ENCODE measurements at regions not wholly inside any gene's neighbourhood (a gene's known extent, or its start where the extent isn't known, plus 50 kb on each side); places are given as distances from the start of the nearest gene placed in this dataset.

DNA sequence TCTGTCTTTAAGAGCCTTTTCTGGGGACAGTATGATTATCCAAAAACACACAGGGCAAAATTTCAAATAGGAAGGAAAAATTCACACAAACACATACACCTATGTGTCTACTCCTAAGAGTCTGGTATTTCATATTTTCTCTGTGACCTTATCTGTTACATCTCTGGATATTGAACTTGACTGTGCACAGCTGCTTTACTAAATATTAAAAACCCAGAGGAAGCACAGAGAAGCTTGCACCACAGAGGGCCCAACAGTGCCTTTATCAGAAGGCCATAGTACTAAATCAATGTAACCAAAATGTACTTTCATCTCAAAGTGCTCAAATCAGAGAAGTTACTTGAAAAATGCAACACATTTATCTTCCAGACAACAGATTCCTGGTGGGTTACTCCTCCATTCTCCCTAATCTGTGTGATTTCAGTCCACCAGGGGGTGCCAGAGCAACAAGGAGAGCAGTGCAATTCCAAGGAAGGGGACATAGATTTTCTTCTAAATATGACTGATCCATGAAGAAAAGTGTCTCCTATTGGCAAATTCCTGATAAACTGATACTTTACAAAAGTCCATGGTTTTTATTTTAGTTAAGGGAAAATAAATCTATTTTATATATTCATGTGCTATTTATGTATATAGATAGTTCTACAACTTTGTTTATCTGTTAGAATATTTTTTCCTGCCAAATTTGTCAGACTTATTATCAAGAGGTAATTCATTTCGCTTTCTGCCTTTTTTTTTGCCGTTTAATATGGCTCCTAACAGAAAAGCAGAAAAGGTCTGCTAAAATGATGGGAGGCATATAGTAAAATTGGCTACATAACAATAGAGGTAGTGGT, 617.6 kb downstream of the LRFN5 start:
- DNase-seq (ENCODE audit: low spot score): peak; percentile 3

- no peak for DNase-seq (ENCODE audit: low spot score)
Measured at GRCh38 chr14:42222924-42223471, 616.3 kb downstream of the LRFN5 start.

DNA sequence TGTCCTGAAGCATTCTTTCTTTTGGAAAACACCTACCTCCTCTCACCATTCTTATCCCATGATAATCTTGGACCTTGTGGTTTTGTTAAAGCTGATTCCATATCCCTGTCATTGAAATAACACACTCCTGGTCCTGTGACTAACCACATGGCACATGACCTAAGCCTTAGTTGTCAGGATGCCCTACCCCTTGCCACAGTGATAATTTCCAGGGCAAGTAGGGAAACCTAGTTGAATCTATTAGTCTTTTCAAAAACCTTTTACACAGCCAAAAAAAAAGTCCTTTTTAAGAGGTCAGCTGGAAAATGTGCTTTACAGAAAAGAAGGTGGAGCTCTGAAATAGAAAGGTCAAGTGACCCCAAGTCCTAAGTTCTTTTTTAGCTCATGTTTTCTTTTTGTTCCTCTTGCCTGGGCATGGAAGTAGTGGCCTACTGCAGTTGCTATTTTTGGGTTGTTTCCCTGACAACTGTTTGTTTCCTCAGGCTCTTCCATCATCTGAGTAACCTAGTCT, 608.4 kb downstream of the LRFN5 start:
- no peak for DNase-seq (ENCODE audit: low spot score)

- no peak for DNase-seq (ENCODE audit: low spot score)
Measured at GRCh38 chr14:42200957-42201356, 594.3 kb downstream of the LRFN5 start.

- DNase-seq (ENCODE audit: low spot score): no peak
Measured at GRCh38 chr14:42198010-42198409, 591.3 kb downstream of the LRFN5 start.

- DNase-seq (ENCODE audit: low spot score): no peak
Measured at GRCh38 chr14:42192738-42193653, 586.3 kb downstream of the LRFN5 start.

DNA sequence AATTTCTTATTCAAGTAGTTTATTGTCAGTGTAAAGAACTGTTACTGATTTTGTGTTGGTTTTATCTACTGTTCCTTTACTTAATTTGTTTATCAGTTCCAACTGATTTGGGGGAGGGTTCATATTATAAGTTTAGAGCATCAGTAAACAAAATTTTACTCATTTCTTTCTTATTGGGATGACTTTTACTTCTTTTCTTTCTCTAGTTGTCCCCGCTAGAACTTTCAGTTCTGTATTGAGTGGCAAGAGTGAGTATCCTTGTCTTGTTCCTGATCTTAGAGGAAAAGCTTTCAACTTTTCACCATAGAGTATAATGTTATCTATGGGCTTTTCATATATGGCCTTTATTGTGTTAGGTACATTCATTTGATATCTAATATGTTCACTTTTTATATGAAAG, 584.1 kb downstream of the LRFN5 start:
- no peak for DNase-seq (ENCODE audit: low spot score)

- no peak for DNase-seq (ENCODE audit: low spot score)
Measured at GRCh38 chr14:42187846-42188245, 581.2 kb downstream of the LRFN5 start.

- DNase-seq (ENCODE audit: low spot score): no peak
Measured at GRCh38 chr14:42185718-42186117, 579.0 kb downstream of the LRFN5 start.

- no peak for DNase-seq (ENCODE audit: low spot score)
Measured at GRCh38 chr14:42174357-42174756, 567.7 kb downstream of the LRFN5 start.

GRCh38 chr14:42173206-42173605, 566.5 kb downstream of the LRFN5 start:
- no peak for DNase-seq (ENCODE audit: low spot score)

DNA sequence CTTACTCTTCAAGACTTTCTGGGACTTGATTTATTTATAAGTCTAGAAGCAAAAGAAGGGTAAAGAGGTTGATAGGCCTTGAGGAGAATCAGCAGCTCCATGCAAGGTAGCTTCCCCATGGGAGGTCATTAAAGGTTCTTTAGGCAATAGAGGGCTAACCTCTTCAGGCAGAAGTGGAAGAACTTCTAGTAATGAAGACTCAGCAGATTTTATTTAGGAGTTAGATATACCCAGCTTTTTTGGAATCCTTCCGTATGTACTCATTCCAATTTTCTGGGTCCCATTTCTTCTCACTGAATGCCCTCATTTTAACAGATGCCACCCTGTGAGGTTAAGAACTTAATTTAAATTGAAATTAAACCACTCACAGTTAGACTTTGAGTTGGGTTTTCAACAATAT, 565.6 kb downstream of the LRFN5 start:
- no peak for DNase-seq (ENCODE audit: low spot score)

DNA sequence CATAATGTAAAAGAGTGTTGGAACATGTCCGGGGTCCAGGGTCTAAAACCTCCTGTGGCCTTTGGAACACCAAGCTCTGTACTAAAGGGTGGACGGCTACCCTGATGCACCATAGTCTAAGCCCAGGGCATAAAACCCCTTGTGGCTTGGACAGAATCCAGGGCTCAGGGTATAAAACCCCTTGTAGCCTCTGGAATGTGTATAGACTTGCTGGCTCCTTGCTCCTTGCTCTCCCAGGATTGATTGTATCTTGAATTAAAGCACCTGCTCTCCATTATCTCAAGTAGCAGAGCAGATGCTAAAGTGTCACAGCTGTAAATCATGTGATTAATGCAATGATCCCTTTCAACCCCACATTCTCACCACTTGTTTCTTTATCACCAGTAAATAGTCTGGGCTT, 556.5 kb downstream of the LRFN5 start:
- DNase-seq (ENCODE audit: low spot score): no peak

GRCh38 chr14:42159138-42159537, 552.5 kb downstream of the LRFN5 start:
- DNase-seq (ENCODE audit: low spot score): no peak

GRCh38 chr14:42149609-42150261, 543.1 kb downstream of the LRFN5 start:
- no peak for DNase-seq (ENCODE audit: low spot score)

GRCh38 chr14:42145766-42146165, 539.1 kb downstream of the LRFN5 start:
- DNase-seq (ENCODE audit: low spot score): no peak

DNA sequence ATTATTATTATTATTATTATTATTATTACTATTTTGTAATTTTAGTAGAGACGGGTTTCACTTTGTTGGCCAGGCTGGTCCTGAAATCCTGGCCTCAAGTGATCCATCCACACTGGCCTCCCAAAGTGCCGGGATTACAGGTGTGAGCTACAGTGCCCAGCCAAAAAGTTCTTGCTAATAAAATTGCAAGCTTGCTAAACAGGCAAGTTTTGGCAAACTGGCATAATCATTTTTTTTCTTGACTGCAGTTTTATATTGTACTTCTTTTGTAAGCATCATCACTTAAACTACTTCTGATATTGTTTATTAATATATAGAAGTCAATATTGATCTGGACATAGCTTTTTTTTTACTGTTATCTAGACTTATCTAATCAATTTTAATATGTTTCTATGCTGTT, 536.4 kb downstream of the LRFN5 start:
- DNase-seq (ENCODE audit: low spot score): no peak

- no peak for DNase-seq (ENCODE audit: low spot score)
Measured at GRCh38 chr14:42141328-42141727, 534.7 kb downstream of the LRFN5 start.

DNA sequence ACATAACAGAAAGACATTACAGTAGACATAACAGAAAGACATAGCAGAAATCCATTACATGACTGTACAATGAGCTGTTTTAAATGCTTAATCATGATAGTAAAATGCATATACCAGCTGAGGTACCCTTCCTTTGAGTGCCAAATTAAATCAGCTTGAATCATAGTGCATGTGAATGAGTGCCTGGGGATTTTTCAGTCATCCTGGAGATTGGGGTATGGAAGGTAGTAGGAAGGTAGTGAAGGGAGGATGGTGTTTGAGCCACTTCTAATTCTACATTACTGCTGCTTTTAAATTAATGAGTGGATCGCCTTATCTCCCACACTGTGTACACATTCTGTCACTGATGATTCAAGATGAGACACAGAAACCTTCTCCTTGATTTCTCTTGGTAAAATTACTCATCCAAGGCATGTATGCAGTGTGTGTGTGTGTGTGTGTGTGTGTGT, 534.2 kb downstream of the LRFN5 start:
- DNase-seq (ENCODE audit: low spot score): no peak

GRCh38 chr14:42140001-42140400, 533.3 kb downstream of the LRFN5 start:
- DNase-seq (ENCODE audit: low spot score): no peak

DNA sequence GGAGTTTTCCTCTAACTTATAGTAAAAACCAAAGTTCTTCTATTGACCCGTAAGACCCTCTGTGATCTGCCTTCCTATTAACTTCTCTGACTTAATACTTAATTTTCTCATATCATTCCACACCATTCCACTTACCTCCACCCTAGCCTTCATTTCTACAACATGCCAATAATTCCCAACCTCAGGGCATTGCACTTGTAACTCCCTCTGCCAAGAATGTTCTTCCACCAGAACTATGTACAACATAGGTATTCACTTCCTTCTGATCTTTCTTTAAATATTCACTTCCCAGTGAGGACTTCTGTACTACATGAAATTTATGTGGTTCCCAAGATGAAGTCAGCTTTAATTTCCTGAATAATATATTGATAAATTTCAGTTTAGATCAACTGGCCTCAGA, 531.7 kb downstream of the LRFN5 start:
- DNase-seq (ENCODE audit: low spot score): no peak

GRCh38 chr14:42130815-42131214, 524.1 kb downstream of the LRFN5 start:
- DNase-seq (ENCODE audit: low spot score): no peak
